ENCODE measurements at regions not wholly inside any gene's neighbourhood (a gene's known extent, or its start where the extent isn't known, plus 50 kb on each side); places are given as distances from the start of the nearest gene placed in this dataset.

DNA sequence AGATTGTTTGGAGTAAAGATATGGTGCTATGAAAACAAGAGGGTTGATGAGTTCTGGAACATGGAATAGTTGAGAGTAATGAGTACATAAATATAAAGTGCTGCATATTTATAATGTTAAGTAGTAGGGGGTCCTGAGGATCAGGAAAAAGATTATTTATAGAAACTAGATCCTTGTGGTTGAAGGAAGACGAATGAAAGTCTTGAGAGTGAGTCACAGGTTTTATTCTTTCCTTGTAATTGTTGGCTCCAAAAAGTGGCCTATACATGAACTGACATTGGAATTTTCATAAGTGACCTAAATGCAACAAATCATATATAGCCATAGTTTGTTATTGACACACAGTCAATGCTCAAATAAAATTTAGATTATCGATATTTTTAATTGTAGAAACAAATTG is 440.4 kb upstream of the PRICKLE1 start:
- intact Hi-C loops (cut with micrococcal nuclease) = no loop called here

- intact Hi-C loops (cut with micrococcal nuclease) = no loop called here
Measured at GRCh38 chr12:43028826-43029225, 439.3 kb upstream of the PRICKLE1 start.

DNA sequence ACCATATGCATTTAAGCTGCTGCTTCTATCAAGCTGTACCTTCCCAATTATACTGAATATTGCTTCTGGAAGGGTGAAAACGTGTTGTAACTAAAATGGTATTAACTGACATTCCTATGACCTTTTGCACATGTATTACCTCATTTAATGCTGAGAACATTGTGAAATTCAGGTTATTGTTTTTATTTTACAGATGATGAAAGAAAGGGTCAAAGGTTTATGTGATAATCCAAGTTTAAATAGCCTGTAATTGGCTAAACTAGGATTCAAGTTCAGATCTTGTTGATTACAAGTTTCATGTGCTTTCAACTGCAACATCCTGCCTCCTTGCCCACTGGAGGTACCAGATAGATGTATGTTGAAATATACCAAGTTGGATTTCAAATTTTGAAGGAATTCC is 433.3 kb upstream of the PRICKLE1 start:
- intact Hi-C loops (cut with micrococcal nuclease) = no loop called here

GRCh38 chr12:43015090-43015737 is 425.7 kb upstream of the PRICKLE1 start:
- intact Hi-C loops (cut with micrococcal nuclease) = no loop called here

DNA sequence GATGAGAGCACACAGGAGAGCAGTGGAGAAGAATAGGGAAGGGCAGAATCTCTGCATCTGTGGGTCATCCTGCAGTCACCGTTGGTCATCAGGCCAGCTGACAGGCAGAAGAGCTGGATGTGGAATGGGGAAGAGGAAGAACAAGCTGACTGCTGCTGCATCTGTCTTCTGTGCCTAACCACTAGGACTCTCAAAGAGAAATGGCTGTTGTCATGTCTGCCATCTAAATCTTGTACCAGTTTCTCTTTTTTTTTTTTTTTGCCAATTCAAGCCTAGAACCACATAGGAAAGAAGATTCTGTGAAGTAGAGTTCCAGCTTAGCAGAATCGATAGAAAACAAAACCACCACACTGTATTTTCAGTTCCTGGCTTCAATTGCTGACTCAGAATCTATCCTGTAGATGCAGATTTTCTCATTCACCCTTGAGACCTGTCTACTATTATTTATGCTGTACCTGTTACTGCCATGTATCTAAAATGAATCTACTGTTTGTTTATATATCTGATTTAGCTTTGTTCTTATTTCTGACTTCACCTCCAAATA is 421.9 kb upstream of the PRICKLE1 start:
- intact Hi-C loops (cut with micrococcal nuclease) = no loop called here

GRCh38 chr12:43009846-43010240 is 420.3 kb upstream of the PRICKLE1 start:
- intact Hi-C loops (cut with micrococcal nuclease) = no loop called here

DNA sequence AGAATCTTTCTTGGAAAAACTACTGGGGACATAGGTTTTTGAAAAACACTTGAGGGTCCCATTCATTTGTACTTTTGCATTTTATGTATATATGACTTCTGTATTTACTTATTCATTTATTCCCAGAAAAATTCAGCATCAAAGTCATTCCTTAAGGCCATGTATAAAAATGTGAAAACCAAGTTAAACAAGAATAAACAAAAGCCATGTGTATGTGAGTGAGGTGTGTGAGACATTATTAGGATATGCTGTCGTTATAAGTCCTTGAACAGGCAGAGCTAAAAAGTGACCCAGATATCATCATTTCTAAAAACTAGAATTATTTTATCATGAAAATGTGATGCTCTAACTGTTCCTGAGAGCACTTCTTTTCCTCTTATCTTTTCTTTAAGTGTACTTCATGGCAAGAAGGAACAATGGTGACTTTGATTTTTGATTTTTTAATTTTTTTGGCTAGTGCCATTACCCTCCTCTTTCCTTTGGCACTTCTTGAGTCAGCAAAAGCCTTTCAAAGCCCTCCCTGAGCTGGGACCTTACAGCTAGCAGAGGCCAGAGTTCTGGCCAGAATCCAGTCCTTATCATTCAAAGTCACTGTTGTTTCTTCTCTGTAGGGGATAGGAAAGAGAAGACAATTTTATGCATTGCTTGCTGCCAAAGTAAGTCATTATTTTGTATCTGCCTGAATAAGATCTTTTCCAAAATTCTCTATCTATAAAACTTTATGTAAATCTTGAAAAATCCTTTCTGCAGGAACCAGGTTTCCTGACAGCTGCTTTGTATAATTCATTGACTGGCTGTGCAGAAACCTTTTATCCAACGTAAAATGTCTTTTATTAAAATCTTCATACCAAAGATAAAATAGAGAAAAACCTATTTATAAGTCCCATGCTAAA is 419.7 kb upstream of the PRICKLE1 start:
- intact Hi-C loops (cut with micrococcal nuclease) = no loop called here

- intact Hi-C loops (cut with micrococcal nuclease) = no loop called here
Measured at GRCh38 chr12:43004908-43005307, 415.4 kb upstream of the PRICKLE1 start.

DNA sequence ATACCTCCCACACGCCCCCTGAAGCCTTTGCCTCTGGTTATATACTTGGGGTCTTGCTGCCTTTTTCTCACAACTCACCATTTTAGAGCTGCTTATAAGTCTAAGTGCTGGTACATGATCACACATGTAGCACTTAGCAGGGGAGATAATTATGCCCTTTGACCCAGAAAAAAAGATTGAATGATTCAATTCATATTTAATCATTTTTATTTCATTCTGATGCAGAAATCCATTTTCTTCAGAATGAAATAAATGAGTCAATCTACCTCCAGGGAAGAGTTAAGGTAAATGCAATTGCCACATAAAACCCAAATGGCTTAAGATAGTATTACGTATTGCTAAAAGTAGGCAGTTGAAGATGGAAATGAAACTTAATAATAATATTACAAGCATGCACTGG is 414.6 kb upstream of the PRICKLE1 start:
- intact Hi-C loops (cut with micrococcal nuclease) = no loop called here

- intact Hi-C loops (cut with micrococcal nuclease) = no loop called here
Measured at GRCh38 chr12:42996869-42997431, 407.4 kb upstream of the PRICKLE1 start.

DNA sequence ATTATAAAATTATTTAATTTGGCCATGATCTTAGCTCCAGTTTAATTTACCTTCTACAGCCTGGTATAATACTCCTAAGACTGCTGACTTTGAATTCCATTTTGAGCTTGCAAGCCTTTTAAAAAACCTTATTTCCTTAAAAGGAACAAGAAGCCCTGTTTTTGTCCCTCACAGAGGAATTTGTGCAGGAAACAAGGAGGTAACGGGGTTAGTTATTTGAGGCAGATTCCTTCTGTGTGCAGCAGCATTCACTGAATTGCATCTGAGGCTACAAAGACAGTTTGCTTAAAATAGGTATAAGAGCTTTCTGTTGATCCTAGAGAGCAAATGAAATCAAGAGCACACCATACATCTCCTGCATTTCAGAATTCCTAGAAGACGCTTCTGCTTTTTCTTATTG is 403.3 kb upstream of the PRICKLE1 start:
- intact Hi-C loops (cut with micrococcal nuclease) = no loop called here

DNA sequence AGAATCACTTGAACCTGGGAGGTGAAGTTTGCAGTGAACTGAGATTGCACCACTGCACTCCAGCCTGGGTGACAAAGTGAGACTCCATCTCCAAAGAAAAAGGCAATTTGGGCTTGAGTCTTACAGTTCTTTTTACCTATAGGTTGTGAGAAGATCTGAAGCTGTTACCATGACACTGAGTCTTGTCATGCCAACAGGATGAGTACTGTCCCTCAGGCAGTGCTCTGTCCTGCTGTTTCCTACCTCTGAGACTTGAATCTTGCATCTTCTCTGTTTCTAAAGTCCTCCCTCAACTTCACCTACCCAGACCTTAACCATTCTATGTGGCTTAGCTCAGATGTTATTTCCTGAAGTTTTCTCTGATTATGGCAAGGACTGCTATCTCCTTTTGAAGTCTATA is 400.8 kb upstream of the PRICKLE1 start:
- intact Hi-C loops (cut with micrococcal nuclease) = no loop called here

GRCh38 chr12:42987216-42987650 is 397.7 kb upstream of the PRICKLE1 start:
- intact Hi-C loops (cut with micrococcal nuclease) = no loop called here

DNA sequence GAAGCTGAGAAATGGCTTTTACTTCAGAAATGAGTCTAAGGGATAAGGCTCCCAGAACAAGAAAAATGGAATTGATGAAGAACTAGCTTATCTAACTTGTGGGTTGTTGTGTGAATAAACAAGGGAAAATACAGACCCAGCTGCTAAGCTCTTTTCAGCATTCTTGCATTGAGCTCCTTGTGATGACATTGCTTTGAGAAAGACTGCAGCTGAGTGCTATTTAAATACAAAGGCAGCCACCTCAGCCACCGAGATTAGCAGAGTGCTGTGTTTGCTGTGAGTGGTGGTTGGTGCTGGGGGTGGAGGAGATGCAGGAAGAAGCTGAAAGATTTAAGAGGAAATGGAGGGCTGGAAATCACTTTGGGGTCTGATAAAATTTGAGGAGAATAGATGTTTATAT is 396.0 kb upstream of the PRICKLE1 start:
- intact Hi-C loops (cut with micrococcal nuclease) = no loop called here

DNA sequence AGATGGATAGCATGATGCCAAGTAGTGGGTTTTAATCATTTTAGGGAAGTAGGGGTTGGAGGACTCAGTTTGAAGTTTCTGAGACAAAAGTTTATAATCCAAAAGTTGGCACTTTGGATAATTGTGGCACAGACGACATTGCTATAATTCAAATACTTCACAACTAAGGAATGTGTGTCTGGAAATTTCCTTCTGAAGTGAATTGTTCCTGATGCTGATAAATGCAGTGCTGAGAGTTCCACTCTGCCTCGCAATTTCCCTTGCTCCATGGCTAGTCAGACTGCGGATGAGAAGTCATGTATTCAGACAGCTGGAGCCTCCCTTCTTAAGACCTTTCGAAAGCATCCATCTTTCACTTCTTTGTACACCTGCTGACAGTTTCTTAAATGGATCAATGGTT is 393.3 kb upstream of the PRICKLE1 start:
- intact Hi-C loops (cut with micrococcal nuclease) = no loop called here

DNA sequence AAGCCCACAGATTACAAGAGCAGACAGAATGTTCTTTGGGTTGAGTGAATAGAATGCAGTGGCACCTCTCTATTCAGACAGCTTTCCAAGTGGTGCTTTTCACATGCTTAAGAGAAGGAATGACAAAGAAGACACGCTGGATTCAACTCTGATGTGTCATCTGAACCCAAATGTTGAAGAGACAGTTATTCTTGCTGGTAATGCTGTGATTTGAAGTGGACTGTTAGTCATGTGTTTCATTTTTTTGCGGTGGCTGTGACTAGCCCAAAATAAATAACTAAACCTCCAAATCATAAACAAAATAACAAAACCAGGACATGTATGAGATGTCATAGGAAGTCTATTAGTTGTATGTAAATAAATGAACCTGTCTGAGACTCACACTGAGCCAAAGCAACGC is 391.8 kb upstream of the PRICKLE1 start:
- intact Hi-C loops (cut with micrococcal nuclease) = no loop called here

DNA sequence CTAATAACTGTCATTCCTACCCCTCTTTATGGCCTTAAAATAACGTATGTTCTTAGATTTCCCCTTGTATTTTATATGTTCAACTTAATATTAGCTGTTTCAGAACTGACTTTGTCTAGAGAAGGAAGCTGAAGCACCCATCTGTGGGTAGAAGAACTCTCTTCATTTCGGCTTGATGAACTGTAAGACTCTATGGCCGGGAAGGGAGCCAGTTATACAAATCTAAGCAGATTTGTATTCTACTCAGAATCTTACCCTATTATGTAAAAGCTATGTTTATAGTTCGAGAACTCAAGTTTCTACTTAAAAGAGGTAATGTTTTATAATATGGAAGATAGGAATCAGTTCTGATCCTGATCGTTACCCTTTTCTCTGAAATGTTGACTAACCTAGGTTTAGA is 390.9 kb upstream of the PRICKLE1 start:
- intact Hi-C loops (cut with micrococcal nuclease) = no loop called here

DNA sequence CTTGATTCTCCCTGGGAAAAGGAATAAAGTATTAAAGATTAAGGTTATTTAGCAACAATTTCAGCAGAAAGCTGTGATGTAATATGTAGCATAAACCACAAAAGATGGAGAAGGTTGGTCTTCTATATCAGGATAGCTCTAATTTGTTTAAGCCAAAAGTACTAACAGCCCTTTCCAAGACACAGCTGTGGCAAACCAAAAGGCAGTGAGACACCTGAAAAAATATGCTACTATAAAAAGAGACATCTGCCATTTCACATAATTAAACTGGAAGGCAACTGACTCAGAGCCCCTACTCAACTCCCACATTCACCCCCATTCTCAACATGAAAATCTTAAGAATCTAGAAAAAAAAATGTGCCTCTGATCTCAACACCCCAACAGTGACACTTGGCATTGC is 390.2 kb upstream of the PRICKLE1 start:
- intact Hi-C loops (cut with micrococcal nuclease) = no loop called here

- intact Hi-C loops (cut with micrococcal nuclease) = no loop called here
Measured at GRCh38 chr12:42978708-42979107, 389.2 kb upstream of the PRICKLE1 start.

- intact Hi-C loops (cut with micrococcal nuclease) = no loop called here
Measured at GRCh38 chr12:42977451-42978230, 388.1 kb upstream of the PRICKLE1 start.

DNA sequence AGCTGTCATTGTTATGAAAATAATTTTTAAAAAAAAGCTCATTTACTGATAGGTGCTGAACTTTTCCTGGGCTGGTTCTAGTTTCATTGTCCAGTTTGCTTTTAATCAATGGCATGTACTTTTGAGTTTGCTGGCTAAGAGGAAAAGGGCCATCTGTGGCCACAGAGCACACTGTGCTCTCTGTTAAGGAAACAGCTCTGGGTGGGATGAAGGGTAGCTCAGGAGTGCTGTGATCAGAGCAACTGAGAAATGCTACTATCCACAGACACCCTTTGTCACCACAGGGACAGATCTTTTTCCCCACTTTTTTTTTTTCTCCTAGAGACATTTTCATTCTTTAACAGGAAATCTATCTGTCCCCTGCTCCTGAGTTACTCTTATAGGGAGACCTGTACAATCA is 387.1 kb upstream of the PRICKLE1 start:
- intact Hi-C loops (cut with micrococcal nuclease) = no loop called here
